ENCODE measurements at regions not wholly inside any gene's neighbourhood (a gene's known extent, or its start where the extent isn't known, plus 50 kb on each side); places are given as distances from the start of the nearest gene placed in this dataset.

DNA sequence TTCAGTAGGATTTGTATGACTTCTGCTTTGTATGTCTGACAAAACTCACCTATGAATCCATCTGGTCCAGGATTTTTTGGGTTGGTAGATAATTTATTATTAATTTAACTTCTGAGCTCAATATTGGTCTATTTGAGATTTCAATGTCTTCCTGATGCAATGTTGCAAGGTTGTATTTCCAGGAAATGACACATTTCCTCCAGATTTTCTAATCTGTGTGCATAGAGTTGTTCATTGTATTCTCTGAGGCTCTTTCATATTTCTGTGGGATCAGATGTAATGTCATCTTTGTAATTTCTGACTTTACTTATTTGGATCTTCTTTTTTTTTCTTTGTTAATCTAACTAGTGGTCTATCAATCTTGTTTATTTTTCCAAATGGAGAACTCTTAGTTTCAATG, 584.7 kb upstream of the SETBP1 start:
- DNase-seq = no peak
- intact Hi-C loops (cut with DNase I; ENCODE audit: low total_unique reads) = no loop called here
- Histone ChIP-seq H3K9me3 (no peaks in the 10 kb centered on the region), H3K27ac (no peak overlapping the region), H3K36me3 (no peaks in the 10 kb centered on the region), H3K4me1 (no peaks in the 10 kb centered on the region), H3K27me3 (no peaks in the 10 kb centered on the region), H3K4me3 (no peak overlapping the region)
- no peak for TF ChIP-seq EP300 (IDR thresholded peaks at IDR 0.05)

DNA sequence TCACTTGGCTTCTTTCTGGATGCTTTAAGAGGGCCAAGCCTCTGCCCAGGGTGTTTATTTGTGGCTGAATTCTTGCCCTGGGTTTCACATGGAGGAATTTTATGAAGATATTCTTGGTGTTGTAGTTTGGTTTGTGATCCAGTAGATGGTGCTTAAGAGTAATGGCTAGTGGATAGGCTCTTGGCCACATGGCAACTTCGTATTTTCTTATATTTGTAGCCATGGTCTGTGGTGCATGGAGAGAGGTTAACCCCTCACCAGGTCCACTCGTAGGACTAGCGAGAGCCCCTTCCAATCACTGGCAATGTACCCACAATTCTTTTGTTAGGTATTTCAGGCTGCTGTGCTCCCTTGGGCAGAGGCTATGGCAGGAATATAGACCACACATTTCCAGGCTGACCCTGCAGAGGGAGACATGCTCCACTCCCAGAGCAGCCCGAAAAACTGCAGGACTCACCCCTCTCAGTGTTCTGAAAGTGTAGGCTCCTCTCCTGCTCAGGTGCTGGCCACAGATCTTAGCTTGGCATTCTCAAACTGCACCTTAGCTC, 582.1 kb upstream of the SETBP1 start:
- DNase-seq = no peak
- 63 to 75% (median 74%) methylated on average over 3 to 4 of the region's 4 CpGs for WGBS, 5 donors
- TF ChIP-seq POLR2AphosphoS5 (IDR thresholded peaks at IDR 0.05) = no peak
- TF ChIP-seq, protein P1, sequence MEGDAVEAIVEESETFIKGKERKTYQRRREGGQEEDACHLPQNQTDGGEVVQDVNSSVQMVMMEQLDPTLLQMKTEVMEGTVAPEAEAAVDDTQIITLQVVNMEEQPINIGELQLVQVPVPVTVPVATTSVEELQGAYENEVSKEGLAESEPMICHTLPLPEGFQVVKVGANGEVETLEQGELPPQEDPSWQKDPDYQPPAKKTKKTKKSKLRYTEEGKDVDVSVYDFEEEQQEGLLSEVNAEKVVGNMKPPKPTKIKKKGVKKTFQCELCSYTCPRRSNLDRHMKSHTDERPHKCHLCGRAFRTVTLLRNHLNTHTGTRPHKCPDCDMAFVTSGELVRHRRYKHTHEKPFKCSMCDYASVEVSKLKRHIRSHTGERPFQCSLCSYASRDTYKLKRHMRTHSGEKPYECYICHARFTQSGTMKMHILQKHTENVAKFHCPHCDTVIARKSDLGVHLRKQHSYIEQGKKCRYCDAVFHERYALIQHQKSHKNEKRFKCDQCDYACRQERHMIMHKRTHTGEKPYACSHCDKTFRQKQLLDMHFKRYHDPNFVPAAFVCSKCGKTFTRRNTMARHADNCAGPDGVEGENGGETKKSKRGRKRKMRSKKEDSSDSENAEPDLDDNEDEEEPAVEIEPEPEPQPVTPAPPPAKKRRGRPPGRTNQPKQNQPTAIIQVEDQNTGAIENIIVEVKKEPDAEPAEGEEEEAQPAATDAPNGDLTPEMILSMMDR (IDR thresholded peaks at IDR 0.05) = peak in 1 of 7 experiments; percentile 14

DNA sequence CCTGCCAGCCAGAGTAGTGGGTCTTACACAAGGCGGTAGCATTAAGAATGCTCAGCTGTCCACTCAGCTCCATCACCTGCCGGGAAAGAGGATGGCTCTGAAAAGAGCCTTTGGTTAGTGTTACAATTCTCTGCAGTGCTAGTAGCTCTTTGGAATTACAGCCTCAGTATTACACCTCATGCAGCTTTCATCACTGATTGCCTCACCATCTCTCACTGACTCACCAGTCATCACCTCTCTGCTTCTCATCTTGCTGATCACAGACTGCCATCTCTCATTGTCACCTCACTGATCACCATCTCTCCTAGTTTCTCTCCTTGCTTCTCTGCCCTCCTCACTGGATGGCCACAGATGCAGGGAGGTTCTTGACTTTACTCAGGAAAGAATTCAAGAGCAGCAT, 573.5 kb upstream of the SETBP1 start:
- Histone ChIP-seq H3K27me3 (no peaks in the 10 kb centered on the region), H3K27ac (no peak overlapping the region), H3K4me1 (no peaks in the 10 kb centered on the region), H3K36me3 (no peaks in the 10 kb centered on the region), H3K9me3 (no peaks in the 10 kb centered on the region), H3K4me3 (no peak overlapping the region)
- TF ChIP-seq, protein P1 (IDR thresholded peaks at IDR 0.05) = no peak
- TF ChIP-seq POLR2A (IDR thresholded peaks at IDR 0.05) (no peak), POLR2AphosphoS5 (IDR thresholded peaks at IDR 0.05) (no peak), EP300 (IDR thresholded peaks at IDR 0.05) (no peak)
- intact Hi-C loops (cut with DNase I; ENCODE audit: low total_unique reads) = no loop called here
- WGBS, 5 donors = 92 to 95% (median 94%) methylated on average over 2 of the region's 2 CpGs
- DNase-seq = no peak

More for the DNA sequence above, 582.1 kb upstream of the SETBP1 start:
- no peak overlapping the region for H3K4me3 ChIP-seq
- no peak overlapping the region for H3K27ac ChIP-seq
- no peaks in the 10 kb centered on the region for H3K9me3 ChIP-seq
- H3K36me3 ChIP-seq = no peaks in the 10 kb centered on the region
- intact Hi-C loops (cut with DNase I; ENCODE audit: low total_unique reads) = no loop called here
- H3K27me3 ChIP-seq = no peaks in the 10 kb centered on the region
- no peaks in the 10 kb centered on the region for H3K4me1 ChIP-seq

DNA sequence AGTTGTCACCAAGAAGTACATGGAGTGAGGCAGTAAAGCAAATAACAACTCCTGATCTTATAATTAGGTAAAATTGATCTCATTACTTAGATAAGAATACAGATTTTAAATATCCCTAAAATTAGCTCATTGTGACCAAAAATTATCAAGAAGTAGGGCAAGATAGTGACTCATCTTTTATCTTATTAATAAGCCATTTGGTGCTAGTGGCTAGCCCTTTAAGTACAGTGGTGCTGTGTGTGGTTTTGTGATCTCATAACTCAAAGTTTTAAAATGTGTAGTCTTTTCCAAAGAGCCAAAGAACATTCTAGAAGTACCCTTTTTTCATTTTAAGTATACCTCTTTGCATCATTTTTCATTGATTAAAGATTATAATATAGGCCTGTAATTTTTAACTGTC, 569.4 kb upstream of the SETBP1 start:
- H3K9me3 ChIP-seq = no peaks in the 10 kb centered on the region
- H3K4me3 ChIP-seq = no peak overlapping the region
- TF ChIP-seq POLR2AphosphoS5 (IDR thresholded peaks at IDR 0.05) = no peak
- no peak for TF ChIP-seq POLR2A (IDR thresholded peaks at IDR 0.05)
- no peak for TF ChIP-seq EP300 (IDR thresholded peaks at IDR 0.05)
- TF ChIP-seq, protein P1 (IDR thresholded peaks at IDR 0.05) = no peak
- H3K27ac ChIP-seq = no peak overlapping the region
- no peaks in the 10 kb centered on the region for H3K36me3 ChIP-seq
- no peaks in the 10 kb centered on the region for H3K27me3 ChIP-seq
- intact Hi-C loops (cut with DNase I; ENCODE audit: low total_unique reads) = no loop called here
- no peak for DNase-seq
- no peaks in the 10 kb centered on the region for H3K4me1 ChIP-seq

DNA sequence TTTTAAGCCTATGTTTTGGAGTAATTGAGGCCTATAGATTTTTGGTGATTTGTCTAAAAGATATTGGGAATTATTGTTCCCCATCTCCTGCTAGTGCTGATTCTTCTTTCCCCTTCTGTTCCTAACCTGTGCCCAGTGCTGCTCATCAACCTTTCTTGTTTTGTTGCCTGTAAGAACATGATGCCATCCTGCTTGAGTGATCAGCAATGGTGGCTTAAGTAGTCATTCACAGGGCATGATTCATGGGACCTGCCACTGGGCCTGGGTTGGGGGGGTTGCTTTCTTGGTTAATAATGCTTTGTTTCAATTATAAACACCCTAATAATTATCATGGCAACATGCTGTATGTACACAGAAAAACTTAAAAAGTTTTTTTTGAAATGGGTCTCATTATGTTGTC, 562.9 kb upstream of the SETBP1 start:
- DNase-seq = no peak
- Histone ChIP-seq H3K4me1 (no peaks in the 10 kb centered on the region), H3K9me3 (no peaks in the 10 kb centered on the region), H3K36me3 (no peaks in the 10 kb centered on the region), H3K4me3 (no peak overlapping the region), H3K27me3 (no peaks in the 10 kb centered on the region), H3K27ac (no peak overlapping the region)
- intact Hi-C loops (cut with DNase I; ENCODE audit: low total_unique reads) = no loop called here
- TF ChIP-seq EP300 (IDR thresholded peaks at IDR 0.05) (no peak), POLR2A (IDR thresholded peaks at IDR 0.05) (no peak), POLR2AphosphoS5 (IDR thresholded peaks at IDR 0.05) (no peak)
- TF ChIP-seq, protein P1 (IDR thresholded peaks at IDR 0.05) = no peak
